GM21360 (cell line): ENCODE measurements at regions not wholly inside any gene's neighbourhood (a gene's known extent, or its start where the extent isn't known, plus 50 kb on each side); places are given as distances from the start of the nearest gene placed in this dataset.

Experiments
- ATAC-seq: cut with Tn5 transposase; IDR thresholded peaks from one replicate; pipeline ENCODE4 v1.9.1; 2021; ENCODE audit warnings: mild to moderate bottlenecking, moderate library complexity; ENCODE audit not compliant: unreplicated experiment

GRCh38 chr4:128502818-128503527 lies 215.4 kb upstream of the PGRMC2 start:
- ATAC-seq: no peak

GRCh38 chr4:128501239-128501638 lies 213.6 kb upstream of the PGRMC2 start:
- ATAC-seq: no peak

- ATAC-seq: no peak
Measured at GRCh38 chr4:128488055-128488705, 200.6 kb upstream of the PGRMC2 start.

- ATAC-seq: no peak
Measured at GRCh38 chr4:128484896-128485295, 197.3 kb upstream of the PGRMC2 start.

GRCh38 chr4:128483816-128484215 lies 196.2 kb upstream of the PGRMC2 start:
- no peak for ATAC-seq

GRCh38 chr4:128483041-128483440 lies 195.4 kb upstream of the PGRMC2 start:
- ATAC-seq: no peak

- no peak for ATAC-seq
Measured at GRCh38 chr4:128481752-128482480, 194.3 kb upstream of the PGRMC2 start.

GRCh38 chr4:128480945-128481344 lies 193.3 kb upstream of the PGRMC2 start:
- no peak for ATAC-seq

- no peak for ATAC-seq
Measured at GRCh38 chr4:128477540-128477939, 189.9 kb upstream of the PGRMC2 start.

GRCh38 chr4:128475597-128475996 lies 188.0 kb upstream of the PGRMC2 start:
- ATAC-seq: no peak

- no peak for ATAC-seq
Measured at GRCh38 chr4:128471576-128471975, 184.0 kb upstream of the PGRMC2 start.

- ATAC-seq: no peak
Measured at GRCh38 chr4:128470492-128471053, 183.0 kb upstream of the PGRMC2 start.

GRCh38 chr4:128468123-128468989 lies 180.7 kb upstream of the PGRMC2 start:
- ATAC-seq: no peak

GRCh38 chr4:128465523-128465922 lies 177.9 kb upstream of the PGRMC2 start:
- ATAC-seq: no peak

- no peak for ATAC-seq
Measured at GRCh38 chr4:128463006-128463405, 175.4 kb upstream of the PGRMC2 start.

- ATAC-seq: no peak
Measured at GRCh38 chr4:128462103-128462783, 174.6 kb upstream of the PGRMC2 start.

- ATAC-seq: no peak
Measured at GRCh38 chr4:128461291-128462102, 173.9 kb upstream of the PGRMC2 start.

GRCh38 chr4:128459547-128459946 lies 171.9 kb upstream of the PGRMC2 start:
- no peak for ATAC-seq

GRCh38 chr4:128458816-128459215 lies 171.2 kb upstream of the PGRMC2 start:
- no peak for ATAC-seq
